Stimulated activated CD4-positive, alpha-beta T cell treated with anti-CD3 and anti-CD28 coated beads, TNF-alpha, amount 100 ng/mL, for 4 hours (primary cell): ENCODE measurements at regions not wholly inside any gene's neighbourhood (a gene's known extent, or its start where the extent isn't known, plus 50 kb on each side); places are given as distances from the start of the nearest gene placed in this dataset.

Source experiments
- DNase-seq, 3 experiments: peaks; one replicate each; pipeline ENCODE4 v3.0.0-alpha.2; 2020; ENCODE audit warnings: low read depth in 3 of 3

GRCh38 chr4:3715855-3716630, 50.1 kb upstream of the ADRA2C start:
- DNase-seq, result no peak

- no peak for DNase-seq
Measured at GRCh38 chr4:3715061-3715854, 50.9 kb upstream of the ADRA2C start.

- DNase-seq, result no peak
Measured at GRCh38 chr4:3714642-3715001, 51.6 kb upstream of the ADRA2C start.

- DNase-seq, result no peak
Measured at GRCh38 chr4:3713817-3714641, 52.2 kb upstream of the ADRA2C start.

- DNase-seq, result no peak
Measured at GRCh38 chr4:3713346-3713745, 52.8 kb upstream of the ADRA2C start.

- no peak for DNase-seq
Measured at GRCh38 chr4:3712936-3713335, 53.2 kb upstream of the ADRA2C start.

- no peak for DNase-seq
Measured at GRCh38 chr4:3712112-3712805, 53.9 kb upstream of the ADRA2C start.

- DNase-seq, result no peak
Measured at GRCh38 chr4:3711183-3712111, 54.7 kb upstream of the ADRA2C start.

- DNase-seq, result no peak
Measured at GRCh38 chr4:3710451-3711182, 55.6 kb upstream of the ADRA2C start.

- no peak for DNase-seq
Measured at GRCh38 chr4:3709846-3710441, 56.2 kb upstream of the ADRA2C start.

GRCh38 chr4:3709061-3709845, 56.9 kb upstream of the ADRA2C start:
- DNase-seq, result no peak

- DNase-seq, result no peak
Measured at GRCh38 chr4:3708611-3709010, 57.6 kb upstream of the ADRA2C start.

- DNase-seq, result no peak
Measured at GRCh38 chr4:3708103-3708510, 58.1 kb upstream of the ADRA2C start.

- no peak for DNase-seq
Measured at GRCh38 chr4:3707423-3708102, 58.6 kb upstream of the ADRA2C start.

- DNase-seq, result no peak
Measured at GRCh38 chr4:3706565-3707422, 59.4 kb upstream of the ADRA2C start.

GRCh38 chr4:3706111-3706511, 60.1 kb upstream of the ADRA2C start:
- DNase-seq, result no peak
